GM21737 (cell line): ENCODE measurements at regions not wholly inside any gene's neighbourhood (a gene's known extent, or its start where the extent isn't known, plus 50 kb on each side); places are given as distances from the start of the nearest gene placed in this dataset.

Experiments used
- ATAC-seq: cut with Tn5 transposase; IDR thresholded peaks from one replicate; pipeline ENCODE4 v1.9.1; 2021; ENCODE audit warnings: mild to moderate bottlenecking, moderate library complexity; ENCODE audit not compliant: unreplicated experiment

- no peak for ATAC-seq
Measured at GRCh38 chr9:20291201-20291600, 331.1 kb downstream of the MLLT3 start.

DNA sequence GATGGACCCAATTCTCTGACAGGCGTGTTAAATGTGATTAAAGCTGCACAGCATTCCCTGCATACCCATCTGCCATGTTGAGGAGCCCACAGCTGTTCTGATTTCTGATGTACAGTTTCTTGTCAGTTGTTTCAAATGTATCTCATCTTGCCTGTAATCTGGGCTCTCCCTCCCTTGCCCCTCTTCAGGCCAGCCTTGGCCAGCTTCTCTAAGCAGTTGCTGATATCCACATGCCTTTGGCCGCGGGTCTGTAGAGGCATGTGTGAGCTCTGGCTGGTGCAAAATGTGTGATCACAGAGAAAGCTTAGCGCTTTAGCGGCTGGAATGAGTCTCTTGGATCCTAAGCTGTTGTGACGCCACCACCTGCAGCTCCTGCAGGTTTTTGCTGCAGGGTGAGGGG, 332.0 kb downstream of the MLLT3 start:
- no peak for ATAC-seq

DNA sequence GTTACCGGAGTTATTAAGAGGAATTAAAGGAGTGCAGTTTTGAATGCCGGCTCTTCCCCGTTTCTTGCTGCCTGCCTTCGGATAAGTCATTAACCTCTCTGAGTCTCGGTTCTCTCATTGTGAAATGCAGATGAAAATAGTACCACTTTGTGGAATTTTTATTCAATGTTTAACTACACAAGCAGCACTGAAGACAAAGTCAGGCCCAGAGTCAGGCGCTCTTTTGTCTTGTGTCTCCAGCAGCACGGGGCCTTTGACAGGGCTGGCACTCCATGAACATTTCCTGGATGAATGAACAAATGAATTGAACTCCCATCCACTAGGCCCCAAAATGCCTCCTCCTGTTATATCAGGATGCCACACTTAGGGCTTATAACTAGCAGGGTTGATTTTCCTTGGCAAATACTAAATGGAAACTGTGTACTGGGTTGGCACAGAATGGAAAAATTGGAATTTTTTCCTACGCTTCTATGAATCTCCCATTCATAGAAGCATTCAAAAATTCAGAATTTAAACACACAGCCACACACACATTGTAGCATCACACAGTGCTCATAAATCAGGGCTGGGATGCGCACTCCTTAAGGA, 332.8 kb downstream of the MLLT3 start:
- no peak for ATAC-seq

DNA sequence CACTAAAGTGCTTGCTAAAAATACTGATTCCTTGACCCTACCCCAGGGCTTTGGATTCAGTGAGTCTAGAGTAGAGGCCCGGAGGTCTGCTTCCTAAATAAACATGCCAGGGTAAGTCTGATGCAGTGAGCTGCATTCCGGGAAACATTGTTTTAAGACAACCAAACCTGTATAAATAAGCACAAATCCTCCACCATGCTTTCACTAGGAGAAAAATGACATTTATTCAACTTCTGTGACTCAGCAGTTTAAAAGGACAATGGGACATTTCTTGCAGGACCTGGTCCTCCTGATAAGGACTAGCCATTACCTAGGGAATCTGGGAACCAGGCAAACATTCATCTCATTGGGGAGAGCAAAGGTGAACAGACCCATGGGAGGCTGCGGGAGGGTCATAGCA, 335.3 kb downstream of the MLLT3 start:
- no peak for ATAC-seq

DNA sequence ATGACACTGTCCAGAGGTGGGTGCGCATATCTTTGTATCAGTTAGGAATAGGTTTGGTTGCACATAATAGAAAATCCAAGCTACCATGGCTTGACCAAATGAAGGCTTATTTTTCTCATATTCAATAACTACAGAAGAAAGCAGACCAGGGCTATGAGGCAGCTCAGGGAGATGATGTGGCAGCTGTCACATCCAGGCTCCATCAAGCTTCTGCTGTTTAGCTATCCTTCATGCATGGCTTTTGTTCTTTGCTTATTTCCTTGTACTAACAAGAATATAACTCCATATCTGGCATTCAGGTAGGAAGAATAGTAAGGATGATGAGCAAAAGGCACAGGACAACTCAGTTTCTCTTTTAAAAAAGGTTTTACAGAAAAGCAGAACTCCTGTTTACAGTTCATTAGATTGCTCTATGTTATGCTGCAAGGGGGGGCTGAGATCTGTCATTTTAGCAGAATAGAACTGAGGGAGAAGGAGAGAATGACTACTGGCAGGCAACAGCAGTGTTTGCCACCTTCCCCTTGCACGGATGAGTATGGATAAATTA, 336.1 kb downstream of the MLLT3 start:
- ATAC-seq = no peak

- ATAC-seq = no peak
Measured at GRCh38 chr9:20284601-20285289, 337.6 kb downstream of the MLLT3 start.

DNA sequence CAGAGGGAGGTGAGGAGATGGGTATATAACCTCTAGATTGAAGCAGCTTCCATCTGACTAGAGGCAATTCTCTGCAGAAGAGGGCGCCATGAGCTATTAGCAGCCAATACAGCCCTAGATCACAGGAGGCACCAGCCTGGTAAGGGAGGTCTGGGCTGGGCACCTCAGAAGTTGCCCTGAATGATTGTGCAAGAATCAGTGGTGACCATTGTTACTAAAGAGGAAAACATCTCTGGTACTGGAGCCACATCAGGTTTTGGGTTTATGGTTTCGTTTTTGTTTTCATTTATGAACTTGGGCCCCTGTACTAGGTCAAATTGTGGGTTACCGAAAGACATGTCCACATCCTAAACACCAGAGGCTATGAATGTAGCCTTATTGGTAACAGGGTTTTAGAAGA, 342.0 kb downstream of the MLLT3 start:
- ATAC-seq = no peak

- no peak for ATAC-seq
Measured at GRCh38 chr9:20276762-20277161, 345.5 kb downstream of the MLLT3 start.

GRCh38 chr9:20271723-20272122, 350.6 kb downstream of the MLLT3 start:
- ATAC-seq = no peak

DNA sequence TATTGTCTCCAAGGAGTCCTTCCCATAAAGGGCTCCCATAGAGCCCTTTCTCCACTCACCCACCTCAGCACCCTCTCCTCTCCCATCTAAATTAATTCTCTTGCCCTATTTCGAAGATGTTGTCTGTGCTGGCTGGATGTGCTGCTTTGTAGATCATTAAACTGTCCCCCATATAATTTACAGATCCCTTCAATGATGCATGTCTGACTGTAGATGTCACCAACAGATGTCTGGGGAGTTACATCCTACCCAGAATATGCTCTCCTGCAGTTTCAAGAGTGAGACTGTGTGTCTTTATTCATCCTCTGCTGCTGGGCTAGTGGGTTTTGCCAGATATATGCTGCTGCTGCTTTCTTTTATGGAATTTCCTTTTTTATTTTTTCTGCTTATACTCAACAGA, 351.2 kb downstream of the MLLT3 start:
- ATAC-seq = no peak

DNA sequence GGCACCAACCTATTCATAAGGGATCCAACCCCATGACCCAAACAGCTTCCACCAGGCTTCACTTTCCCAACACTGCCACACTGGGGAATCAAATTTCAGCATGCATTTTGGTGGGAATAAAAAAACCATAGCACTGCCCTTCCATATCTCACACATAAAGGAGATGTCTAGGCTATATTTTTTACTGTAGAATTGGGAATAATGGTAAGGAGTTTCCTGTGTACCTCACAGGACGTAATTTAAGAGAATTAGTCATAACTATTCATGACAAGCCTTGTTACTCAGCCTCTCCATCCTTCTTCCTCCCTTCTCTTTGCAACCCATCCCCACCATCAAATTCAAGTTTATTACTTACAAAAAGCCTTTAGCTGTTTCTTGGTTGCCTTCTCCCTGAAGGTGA, 352.1 kb downstream of the MLLT3 start:
- ATAC-seq = no peak

GRCh38 chr9:20269620-20270019, 352.7 kb downstream of the MLLT3 start:
- no peak for ATAC-seq

DNA sequence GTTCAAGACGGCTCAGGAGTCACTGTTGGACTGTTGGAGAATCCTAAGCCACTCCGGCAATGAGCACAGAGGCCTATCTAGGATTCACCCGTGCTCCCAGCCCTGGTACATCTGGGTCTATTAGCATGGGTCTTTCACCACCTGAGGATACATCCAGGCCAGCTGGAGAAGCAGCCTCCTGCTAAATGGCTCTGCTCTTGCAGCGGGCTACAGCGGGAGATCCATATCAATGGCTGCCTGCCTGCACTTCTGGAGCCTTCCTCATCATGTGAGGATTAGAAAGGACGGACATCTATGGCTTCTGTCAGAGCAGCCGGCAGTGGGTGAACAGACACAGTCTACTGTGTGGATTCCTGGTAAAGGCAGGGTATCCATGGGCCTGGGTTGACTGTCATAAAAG, 357.4 kb downstream of the MLLT3 start:
- no peak for ATAC-seq

DNA sequence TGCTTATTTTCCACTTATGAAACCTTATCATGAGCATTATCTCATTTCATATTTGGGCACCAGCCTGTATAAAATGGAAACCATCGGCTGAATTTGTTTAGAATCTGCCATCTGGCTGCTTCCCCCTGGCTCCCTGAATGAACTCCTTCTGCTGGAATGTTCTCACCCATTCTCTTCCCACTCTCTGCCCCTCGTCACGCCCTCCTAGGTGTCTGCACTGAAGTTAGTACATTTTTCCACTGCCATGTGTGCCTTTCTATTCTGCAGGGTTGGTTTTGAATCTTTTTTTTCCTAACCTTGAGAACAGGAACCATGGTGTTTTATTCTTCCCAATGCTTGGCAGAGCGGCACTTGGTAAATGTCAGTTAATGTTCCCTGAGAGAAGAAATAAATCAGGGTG, 359.7 kb downstream of the MLLT3 start:
- ATAC-seq = no peak

- no peak for ATAC-seq
Measured at GRCh38 chr9:20256284-20256948, 365.9 kb downstream of the MLLT3 start.

DNA sequence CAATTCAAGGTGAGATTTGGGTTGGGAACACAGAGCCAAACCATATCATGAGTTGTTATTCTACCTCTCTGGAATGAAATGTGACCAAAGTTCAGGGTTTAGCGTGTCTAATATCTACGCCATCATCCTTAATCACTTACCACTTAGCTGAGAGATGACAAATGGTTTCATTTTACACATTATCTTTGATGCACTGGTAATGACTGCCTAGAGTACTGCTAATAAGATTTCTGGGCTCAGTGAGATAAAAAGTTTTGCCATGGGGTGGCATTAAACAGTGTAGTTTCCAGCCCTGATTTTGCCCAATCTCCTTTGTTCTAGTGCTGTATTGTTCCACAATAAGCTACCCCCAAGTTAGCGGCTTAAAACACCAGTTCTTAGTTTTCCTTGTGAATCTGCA, 367.2 kb downstream of the MLLT3 start:
- ATAC-seq = no peak

DNA sequence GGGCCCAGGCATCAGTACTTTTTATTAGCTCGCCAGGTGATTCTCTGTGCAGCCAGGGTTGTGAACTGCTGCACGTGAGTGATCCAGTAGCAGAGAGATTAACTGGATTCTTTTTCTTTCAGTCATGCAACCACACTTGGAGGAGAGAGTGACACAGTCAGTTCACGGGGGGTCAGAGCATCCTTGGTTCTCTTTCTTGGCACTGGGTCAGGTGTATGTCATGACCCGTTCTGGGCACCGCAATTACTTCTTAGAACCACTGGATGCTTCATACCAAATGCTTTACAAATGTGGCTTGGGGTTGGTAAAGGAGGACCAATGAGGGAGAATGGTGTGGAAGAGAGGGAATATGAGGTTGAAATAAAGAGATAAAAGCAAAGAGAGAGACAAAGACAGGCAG, 368.7 kb downstream of the MLLT3 start:
- ATAC-seq = no peak

DNA sequence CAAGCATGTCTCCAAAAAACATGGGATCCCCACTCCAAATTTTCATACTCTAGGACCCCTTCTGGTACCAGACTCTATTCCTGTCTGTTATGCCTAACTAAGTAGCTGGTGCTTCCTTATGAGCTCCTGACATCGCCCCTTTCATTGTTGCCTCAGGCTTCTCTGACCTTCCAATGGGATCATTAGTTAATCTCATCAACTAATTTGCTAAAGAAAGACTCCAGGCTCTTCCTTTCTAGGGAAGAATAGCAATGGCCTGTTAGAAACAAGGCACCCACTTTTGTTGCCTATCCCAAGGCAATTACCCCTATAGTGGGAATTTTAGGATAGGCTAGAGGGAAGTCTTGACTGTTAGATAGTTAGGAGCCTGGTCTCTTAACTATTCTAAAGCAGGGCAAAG, 369.5 kb downstream of the MLLT3 start:
- no peak for ATAC-seq

- no peak for ATAC-seq
Measured at GRCh38 chr9:20250791-20251190, 371.5 kb downstream of the MLLT3 start.

GRCh38 chr9:20244271-20244670, 378.0 kb downstream of the MLLT3 start:
- ATAC-seq = no peak

- no peak for ATAC-seq
Measured at GRCh38 chr9:20243841-20244240, 378.5 kb downstream of the MLLT3 start.

DNA sequence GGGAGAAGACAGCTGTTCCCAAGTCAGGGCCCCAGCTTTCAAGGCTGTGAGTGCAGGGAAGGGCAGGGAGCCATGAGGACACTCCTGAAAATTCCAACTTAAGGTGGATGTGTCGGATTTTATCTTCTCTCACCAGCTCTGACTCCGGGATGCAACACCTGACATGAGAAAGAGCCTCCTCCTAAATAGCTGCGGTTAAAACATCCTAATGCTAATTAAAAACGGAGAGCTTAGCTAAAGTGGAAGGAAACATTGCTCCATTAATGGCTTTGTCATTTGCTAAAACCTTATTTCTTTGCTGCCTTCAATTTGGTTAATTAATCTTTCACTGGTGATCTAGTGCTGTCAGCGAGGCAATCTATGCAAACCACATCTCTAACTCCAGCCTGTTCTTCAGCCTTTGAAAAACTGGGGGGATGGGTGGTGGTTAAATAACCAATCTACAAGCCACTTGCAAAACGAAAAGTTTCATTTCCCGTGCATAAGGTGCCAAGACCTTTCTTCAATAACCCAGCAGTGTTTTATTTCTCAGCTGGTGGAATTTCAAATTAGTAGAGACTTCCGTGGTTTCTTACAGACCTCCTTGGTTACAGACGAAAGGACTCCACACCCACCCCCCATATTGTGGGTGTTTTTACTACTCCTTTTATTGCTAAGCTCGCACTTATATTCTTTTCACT, 379.6 kb downstream of the MLLT3 start:
- ATAC-seq = peak; percentile 95
